PC-9 (cell line): ENCODE measurements at regions not wholly inside any gene's neighbourhood (a gene's known extent, or its start where the extent isn't known, plus 50 kb on each side); places are given as distances from the start of the nearest gene placed in this dataset.

ENCODE experiments used
- BruUV-seq: library from RNA; stranded (reverse); fragments of 400-500 nt; replicated peaks from 2 replicates; lab custom pipeline; 2021; lab: Mats Ljungman, UMichigan
- CTCF ChIA-PET: fragments of 300-600 bp; sonication (Branson Sonifier 250); formaldehyde crosslinking; loops from one replicate; lab custom pipeline; 2022; ENCODE audit warnings: antibody characterized with exemption; lab: Charles Lee
- POLR2A ChIA-PET: fragments of 300-600 bp; sonication (Branson Sonifier 250); formaldehyde crosslinking; loops from one replicate; lab custom pipeline; 2022; ENCODE audit warnings: antibody characterized with exemption; ENCODE audit not compliant: unreplicated experiment; lab: Charles Lee
- DNase-seq, 2 experiments: peaks; one replicate each; pipeline versions ENCODE4 v3.0.0 to v3.0.0-alpha.2; 2015 to 2022; ENCODE audit warnings: mixed read lengths in 1 of 2
- H2AFZ ChIP-seq: fragments of 200-600 bp; sonication (generic); 2 replicates; pipeline ENCODE4 v1.8.1; 2017; ENCODE audit warnings: antibody characterized with exemption
- H3F3A ChIP-seq: fragments of 200-600 bp; sonication (generic); 2 replicates; pipeline ENCODE4 v1.8.1; 2017; ENCODE audit warnings: antibody characterized with exemption, mild to moderate bottlenecking, low read depth; ENCODE audit not compliant: insufficient read depth
- H3K27ac ChIP-seq: fragments of 200-600 bp; sonication (generic); 2 replicates; pipeline ENCODE4 v1.6.1; 2016; ENCODE audit warnings: mixed run types
- H3K27me3 ChIP-seq: fragments of 200-600 bp; sonication (generic); 2 replicates; pipeline ENCODE4 v1.6.1; 2016; ENCODE audit warnings: low read depth, mixed run types; ENCODE audit not compliant: insufficient read depth
- H3K36me3 ChIP-seq: fragments of 200-600 bp; sonication (generic); 2 replicates; pipeline ENCODE4 v1.6.1; 2016; ENCODE audit warnings: low read depth, mixed run types
- H3K4me1 ChIP-seq: fragments of 200-600 bp; sonication (generic); replicated peaks from 2 replicates; pipeline ENCODE4 v1.6.1; 2016; ENCODE audit warnings: mixed run types; ENCODE audit not compliant: insufficient read depth
- H3K4me2 ChIP-seq: fragments of 200-600 bp; sonication (generic); 2 replicates; pipeline ENCODE4 v1.6.1; 2017; ENCODE audit warnings: mixed run types
- H3K4me3 ChIP-seq: fragments of 200-600 bp; sonication (generic); 2 replicates; pipeline ENCODE4 v1.6.1; 2016; ENCODE audit warnings: mixed run types
- H3K79me2 ChIP-seq: fragments of 200-600 bp; sonication (generic); 2 replicates; pipeline ENCODE4 v1.6.1; 2017; ENCODE audit warnings: low read depth, mixed run types
- H3K9me2 ChIP-seq: fragments of 200-600 bp; sonication (generic); 2 replicates; pipeline ENCODE4 v1.8.1; 2017; ENCODE audit warnings: mild to moderate bottlenecking; ENCODE audit not compliant: insufficient read depth
- H3K9me3 ChIP-seq: fragments of 200-600 bp; sonication (generic); 2 replicates; pipeline ENCODE4 v1.8.1; 2016; ENCODE audit warnings: low read depth; ENCODE audit not compliant: insufficient read depth
- H4K20me1 ChIP-seq: fragments of 200-600 bp; sonication (generic); 2 replicates; pipeline ENCODE4 v1.8.1; 2017; ENCODE audit not compliant: insufficient read depth
- EZH2 ChIP-seq: fragments of 200-600 bp; sonication (generic); IDR thresholded peaks from 2 replicates; pipeline ENCODE4 v1.8.0; 2017; ENCODE audit warnings: antibody characterized with exemption, low read depth
- intact Hi-C: fragments of 100-400 bp; cut with micrococcal nuclease; formaldehyde crosslinking; loops from one replicate; pipeline ENCODE4 v1.10.0; 2022; ENCODE audit not compliant: unreplicated experiment
- TF ChIP-seq, protein P1 (sequence below): fragments of 200-600 bp; sonication (generic); conservative IDR thresholded peaks from 2 replicates; pipeline ENCODE4 v1.6.1; 2017; ENCODE audit warnings: mixed run types, antibody characterized with exemption, mild to moderate bottlenecking, moderate library complexity

DNA sequence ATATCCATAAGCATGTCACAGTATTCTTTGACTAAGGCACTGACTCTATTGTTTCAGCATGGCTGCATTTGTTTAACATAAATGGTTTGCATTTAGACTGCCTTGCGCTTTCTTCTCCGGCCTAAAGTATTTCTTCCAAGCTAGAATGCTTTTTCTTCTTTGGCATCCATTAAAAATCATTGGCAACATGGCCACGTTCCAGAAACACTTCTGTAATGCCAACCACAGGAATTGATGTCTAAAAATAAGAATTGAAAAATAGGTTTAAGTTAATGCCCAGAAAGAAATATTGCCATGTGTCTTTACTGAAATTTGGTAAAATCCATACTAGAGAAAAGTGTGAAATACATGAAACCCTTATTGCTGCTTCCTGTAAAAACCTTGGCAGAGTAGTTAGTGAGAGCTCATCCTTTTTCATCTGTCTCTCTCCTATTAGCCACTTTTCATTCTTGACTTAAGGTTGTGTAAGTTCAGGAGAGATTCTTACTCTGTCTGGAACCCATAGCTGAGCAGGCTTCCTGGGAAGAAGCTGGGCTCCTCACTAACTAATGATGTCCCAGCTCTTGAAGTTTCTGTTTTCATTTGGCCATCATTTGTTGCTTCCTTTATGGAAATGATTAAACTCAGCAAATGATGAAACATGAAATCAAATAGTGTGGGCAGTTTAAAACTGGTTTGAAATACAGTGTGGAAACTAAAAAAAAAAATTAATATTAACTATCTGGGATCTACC, 58.2 kb upstream of the RPS23 start:
- Histone ChIP-seq H3K9me2 (no peaks in the 10 kb centered on the region), H2AFZ (no peak overlapping the region), H3F3A (no peaks in the 10 kb centered on the region), H3K9me3 (no peaks in the 10 kb centered on the region), H3K4me2 (no peak overlapping the region), H4K20me1 (no peaks in the 10 kb centered on the region), H3K36me3 (no peaks in the 10 kb centered on the region), H3K27me3 (no peaks in the 10 kb centered on the region), H3K4me1 (no peaks in the 10 kb centered on the region), H3K4me3 (no peak overlapping the region), H3K79me2 (no peaks in the 10 kb centered on the region), H3K27ac (no peak overlapping the region)
- no peak for DNase-seq
- intact Hi-C loops = no loop called here
- ChIA-PET CTCF (no interaction called here), POLR2A (no interaction called here)
- no TSS peak for BruUV-seq
- TF ChIP-seq, protein P1, sequence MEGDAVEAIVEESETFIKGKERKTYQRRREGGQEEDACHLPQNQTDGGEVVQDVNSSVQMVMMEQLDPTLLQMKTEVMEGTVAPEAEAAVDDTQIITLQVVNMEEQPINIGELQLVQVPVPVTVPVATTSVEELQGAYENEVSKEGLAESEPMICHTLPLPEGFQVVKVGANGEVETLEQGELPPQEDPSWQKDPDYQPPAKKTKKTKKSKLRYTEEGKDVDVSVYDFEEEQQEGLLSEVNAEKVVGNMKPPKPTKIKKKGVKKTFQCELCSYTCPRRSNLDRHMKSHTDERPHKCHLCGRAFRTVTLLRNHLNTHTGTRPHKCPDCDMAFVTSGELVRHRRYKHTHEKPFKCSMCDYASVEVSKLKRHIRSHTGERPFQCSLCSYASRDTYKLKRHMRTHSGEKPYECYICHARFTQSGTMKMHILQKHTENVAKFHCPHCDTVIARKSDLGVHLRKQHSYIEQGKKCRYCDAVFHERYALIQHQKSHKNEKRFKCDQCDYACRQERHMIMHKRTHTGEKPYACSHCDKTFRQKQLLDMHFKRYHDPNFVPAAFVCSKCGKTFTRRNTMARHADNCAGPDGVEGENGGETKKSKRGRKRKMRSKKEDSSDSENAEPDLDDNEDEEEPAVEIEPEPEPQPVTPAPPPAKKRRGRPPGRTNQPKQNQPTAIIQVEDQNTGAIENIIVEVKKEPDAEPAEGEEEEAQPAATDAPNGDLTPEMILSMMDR = no peak
- TF ChIP-seq EZH2 = no peak

DNA sequence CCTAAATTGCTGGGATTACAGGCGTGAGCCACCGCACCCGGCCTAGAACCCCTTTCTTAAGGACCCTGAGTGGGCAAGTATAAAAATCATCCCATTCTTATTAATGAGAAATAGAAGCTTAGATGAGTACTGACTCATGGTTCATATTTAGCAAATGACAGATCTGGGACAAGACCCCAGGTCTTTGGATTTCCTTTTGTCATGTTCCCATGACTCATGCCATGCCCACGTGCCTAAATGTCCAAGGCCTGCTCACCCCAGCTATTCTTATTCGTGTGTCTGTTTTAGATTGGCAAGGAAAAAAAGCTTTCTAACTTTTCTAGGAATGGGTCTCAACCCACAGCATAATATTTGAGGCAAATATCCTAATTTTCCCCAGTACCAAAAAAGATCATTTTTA, 57.7 kb upstream of the RPS23 start:
- Histone ChIP-seq H3K9me2 (no peaks in the 10 kb centered on the region), H3K4me3 (no peak overlapping the region), H3K9me3 (no peaks in the 10 kb centered on the region), H3K27ac (no peak overlapping the region), H4K20me1 (no peaks in the 10 kb centered on the region), H3K79me2 (no peaks in the 10 kb centered on the region), H3K4me2 (no peak overlapping the region), H3K36me3 (no peaks in the 10 kb centered on the region), H2AFZ (no peak overlapping the region), H3F3A (no peaks in the 10 kb centered on the region), H3K4me1 (no peaks in the 10 kb centered on the region), H3K27me3 (no peaks in the 10 kb centered on the region)
- POLR2A ChIA-PET = no interaction called here
- no peak for DNase-seq
- TF ChIP-seq, protein P1 = no peak
- no peak for TF ChIP-seq EZH2
- CTCF ChIA-PET = no interaction called here
- no TSS peak for BruUV-seq
- intact Hi-C loops = no loop called here

DNA sequence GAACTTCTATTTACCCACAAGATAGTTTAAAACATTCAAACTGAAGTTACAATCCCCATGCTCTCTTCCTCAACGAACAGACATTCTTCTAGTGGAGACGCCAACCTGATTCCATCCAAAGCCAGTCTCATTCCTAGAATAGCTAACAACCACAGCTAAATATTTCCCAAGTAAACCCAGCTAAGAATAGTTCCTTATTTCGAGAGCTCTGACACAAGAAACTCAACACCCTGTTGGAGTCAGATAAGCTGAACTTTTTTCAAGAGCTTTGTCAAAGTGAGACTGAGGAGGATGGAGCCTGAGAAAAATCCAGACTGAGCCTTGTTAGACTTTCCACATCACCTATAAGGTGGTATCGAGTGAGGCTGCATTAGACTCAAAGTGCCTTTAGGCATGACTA, 56.7 kb upstream of the RPS23 start:
- Histone ChIP-seq H3K27me3 (no peaks in the 10 kb centered on the region), H4K20me1 (no peaks in the 10 kb centered on the region), H3K36me3 (no peaks in the 10 kb centered on the region), H3K9me2 (no peaks in the 10 kb centered on the region), H3F3A (no peaks in the 10 kb centered on the region), H3K4me2 (no peak overlapping the region), H3K27ac (no peak overlapping the region), H3K4me1 (no peaks in the 10 kb centered on the region), H2AFZ (no peak overlapping the region), H3K9me3 (no peaks in the 10 kb centered on the region), H3K4me3 (no peak overlapping the region), H3K79me2 (no peaks in the 10 kb centered on the region)
- BruUV-seq = no TSS peak
- DNase-seq = no peak
- TF ChIP-seq EZH2 = no peak
- TF ChIP-seq, protein P1 = no peak
- ChIA-PET POLR2A (no interaction called here), CTCF (interaction anchor here (0.6 kb wide), 1 partner anchor 811 kb away, joined by 15 read pairs; no protein-coding TSS in a partner anchor)
- intact Hi-C loops = no loop called here
